OCI-LY3 (cell line): ENCODE measurements at regions not wholly inside any gene's neighbourhood (a gene's known extent, or its start where the extent isn't known, plus 50 kb on each side); places are given as distances from the start of the nearest gene placed in this dataset.

Source experiments
- H2AFZ ChIP-seq: fragments of 200-600, 300-600 bp; shearing (Covaris generic); 2 replicates; pipeline ENCODE4 v1.6.0; 2014; ENCODE audit warnings: antibody characterized with exemption, low read depth, low read length
- H3K27ac ChIP-seq: fragments of 200-600, 300-600 bp; sonication (generic); 2 replicates; pipeline ENCODE4 v1.5.1; 2014; ENCODE audit warnings: mild to moderate bottlenecking, low read length, moderate library complexity, mixed read lengths
- H3K27me3 ChIP-seq: fragments of 200-600, 300-600 bp; sonication (generic); 2 replicates; pipeline ENCODE4 v1.6.1; 2014; ENCODE audit warnings: low read depth, low read length, mixed read lengths
- H3K36me3 ChIP-seq: fragments of 200-600, 300-600 bp; sonication (generic); replicated peaks from 2 replicates; pipeline ENCODE3; 2014; ENCODE audit warnings: low read depth, low read length, mixed read lengths
- H3K4me1 ChIP-seq: fragments of 300-600, 200-600 bp; sonication (generic); 2 replicates; pipeline ENCODE4 v1.6.1; 2014; ENCODE audit warnings: low read length, mixed read lengths
- H3K4me2 ChIP-seq: fragments of 200-600, 300-600 bp; sonication (generic); 2 replicates; pipeline ENCODE4 v1.6.1; 2014; ENCODE audit warnings: low read length, mixed read lengths
- H3K4me3 ChIP-seq: fragments of 300-600, 200-600 bp; sonication (generic); 2 replicates; pipeline ENCODE4 v1.5.1; 2014; ENCODE audit warnings: antibody characterized with exemption, mild to moderate bottlenecking, low read length, moderate library complexity
- H3K79me2 ChIP-seq: fragments of 300-600, 200-600 bp; shearing (Covaris generic); 2 replicates; pipeline ENCODE4 v1.6.1; 2014; ENCODE audit warnings: mild to moderate bottlenecking, low read length, mixed read lengths
- H3K9ac ChIP-seq: fragments of 300-600, 200-600 bp; shearing (Covaris generic); 2 replicates; pipeline ENCODE4 v1.6.0; 2014; ENCODE audit warnings: mild to moderate bottlenecking, low read length, moderate library complexity
- H3K9me3 ChIP-seq: fragments of 200-600, 300-600 bp; shearing (Covaris generic); 2 replicates; pipeline ENCODE4 v1.6.1; 2014; ENCODE audit warnings: low read length, mixed read lengths; ENCODE audit not compliant: insufficient read depth
- H4K20me1 ChIP-seq: fragments of 200-600, 300-600 bp; sonication (generic); 2 replicates; pipeline ENCODE4 v1.6.1; 2016; ENCODE audit warnings: low read length, mixed read lengths; ENCODE audit not compliant: insufficient read depth
- EZH2phosphoT487 ChIP-seq: fragments of 200-600 bp; shearing (Covaris generic); IDR thresholded peaks from 2 replicates; pipeline ENCODE4 v1.6.1; 2018; ENCODE audit warnings: antibody characterized with exemption, mixed run types, low read depth
- TF ChIP-seq, protein P1 (sequence below): fragments of 200-600, 300-600 bp; sonication (generic); IDR thresholded peaks from 2 replicates; pipeline ENCODE4 v1.5.1; 2014; ENCODE audit warnings: antibody characterized with exemption, low read length, low read depth

DNA sequence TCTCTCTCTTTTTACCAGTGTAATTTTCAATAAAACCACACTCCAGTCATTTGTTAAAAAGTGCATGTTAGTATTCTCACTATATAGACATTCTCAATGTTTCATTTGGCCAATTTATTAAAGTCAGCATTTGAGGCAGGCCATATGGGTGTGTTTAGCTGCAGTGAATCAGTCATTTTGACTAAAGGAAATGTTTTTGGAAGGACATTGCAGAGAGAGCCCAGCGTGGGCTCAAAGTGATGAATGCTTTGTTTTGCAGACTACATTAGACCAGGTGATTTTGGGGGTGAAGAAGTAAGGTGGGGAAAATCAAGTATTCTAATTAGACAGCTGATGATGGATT lies 116.7 kb downstream of the POSTN start:
- H3K4me3 ChIP-seq, result no peak overlapping the region
- H4K20me1 ChIP-seq, result no peaks in the 10 kb centered on the region
- H3K9me3 ChIP-seq, result no peaks in the 10 kb centered on the region
- H3K27ac ChIP-seq, result no peak overlapping the region
- H3K4me1 ChIP-seq, result peaks cover 10% of the 10 kb centered on the region
- H3K79me2 ChIP-seq, result no peaks in the 10 kb centered on the region
- no peaks in the 10 kb centered on the region for H3K27me3 ChIP-seq
- H2AFZ ChIP-seq, result no peak overlapping the region
- no peaks in the 10 kb centered on the region for H3K36me3 ChIP-seq
- no peak overlapping the region for H3K4me2 ChIP-seq
- TF ChIP-seq, protein P1, sequence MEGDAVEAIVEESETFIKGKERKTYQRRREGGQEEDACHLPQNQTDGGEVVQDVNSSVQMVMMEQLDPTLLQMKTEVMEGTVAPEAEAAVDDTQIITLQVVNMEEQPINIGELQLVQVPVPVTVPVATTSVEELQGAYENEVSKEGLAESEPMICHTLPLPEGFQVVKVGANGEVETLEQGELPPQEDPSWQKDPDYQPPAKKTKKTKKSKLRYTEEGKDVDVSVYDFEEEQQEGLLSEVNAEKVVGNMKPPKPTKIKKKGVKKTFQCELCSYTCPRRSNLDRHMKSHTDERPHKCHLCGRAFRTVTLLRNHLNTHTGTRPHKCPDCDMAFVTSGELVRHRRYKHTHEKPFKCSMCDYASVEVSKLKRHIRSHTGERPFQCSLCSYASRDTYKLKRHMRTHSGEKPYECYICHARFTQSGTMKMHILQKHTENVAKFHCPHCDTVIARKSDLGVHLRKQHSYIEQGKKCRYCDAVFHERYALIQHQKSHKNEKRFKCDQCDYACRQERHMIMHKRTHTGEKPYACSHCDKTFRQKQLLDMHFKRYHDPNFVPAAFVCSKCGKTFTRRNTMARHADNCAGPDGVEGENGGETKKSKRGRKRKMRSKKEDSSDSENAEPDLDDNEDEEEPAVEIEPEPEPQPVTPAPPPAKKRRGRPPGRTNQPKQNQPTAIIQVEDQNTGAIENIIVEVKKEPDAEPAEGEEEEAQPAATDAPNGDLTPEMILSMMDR, result no peak
- TF ChIP-seq EZH2phosphoT487, result no peak
- H3K9ac ChIP-seq, result no peak overlapping the region

DNA sequence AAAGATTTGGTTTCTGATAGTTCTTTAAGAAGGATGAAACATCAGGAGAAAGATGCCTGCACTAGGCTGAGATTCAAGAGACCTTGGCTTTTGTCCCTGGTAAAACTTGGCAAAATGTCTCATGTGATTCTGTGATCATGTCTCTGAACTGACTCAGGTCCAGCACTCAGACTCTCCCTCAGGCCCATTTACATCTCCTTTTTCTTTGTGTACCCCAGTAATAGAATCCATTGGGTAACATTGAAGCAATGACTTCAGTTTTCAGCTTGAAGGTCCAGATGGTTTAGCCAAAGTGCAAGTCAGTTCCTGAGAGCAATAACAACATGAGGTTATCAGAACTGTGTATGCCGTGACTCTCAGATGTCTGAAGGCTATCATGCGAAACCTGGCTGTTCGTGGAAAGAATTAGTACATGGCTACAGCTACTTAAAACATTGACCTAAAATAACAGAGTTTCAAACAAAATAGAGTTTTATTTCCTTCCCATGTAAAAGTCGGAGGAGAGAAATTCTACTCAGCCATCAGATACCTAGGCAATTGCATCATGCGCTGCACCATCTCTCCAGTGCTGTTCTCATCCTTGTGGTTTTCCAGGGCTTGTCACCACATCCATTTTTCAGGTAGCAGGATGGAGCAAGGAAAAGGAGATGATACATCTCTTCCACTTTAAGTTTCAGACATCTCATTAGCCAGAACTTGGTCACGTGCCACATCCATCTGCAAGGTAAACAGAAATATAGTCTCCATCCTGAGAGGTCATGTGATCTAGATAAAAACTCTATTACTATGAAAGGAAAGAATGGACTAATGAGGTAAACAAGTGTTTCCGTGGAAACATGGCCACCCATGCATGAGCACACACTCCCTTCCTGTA lies 117.3 kb downstream of the POSTN start:
- Histone ChIP-seq H2AFZ (no peak overlapping the region), H3K4me2 (no peak overlapping the region), H3K79me2 (no peaks in the 10 kb centered on the region), H3K9me3 (no peaks in the 10 kb centered on the region), H4K20me1 (no peaks in the 10 kb centered on the region), H3K4me1 (peaks cover 5% of the 10 kb centered on the region), H3K27me3 (no peaks in the 10 kb centered on the region), H3K9ac (no peak overlapping the region), H3K4me3 (no peak overlapping the region), H3K27ac (no peak overlapping the region), H3K36me3 (no peaks in the 10 kb centered on the region)
- TF ChIP-seq EZH2phosphoT487, result no peak
- TF ChIP-seq, protein P1, result no peak

DNA sequence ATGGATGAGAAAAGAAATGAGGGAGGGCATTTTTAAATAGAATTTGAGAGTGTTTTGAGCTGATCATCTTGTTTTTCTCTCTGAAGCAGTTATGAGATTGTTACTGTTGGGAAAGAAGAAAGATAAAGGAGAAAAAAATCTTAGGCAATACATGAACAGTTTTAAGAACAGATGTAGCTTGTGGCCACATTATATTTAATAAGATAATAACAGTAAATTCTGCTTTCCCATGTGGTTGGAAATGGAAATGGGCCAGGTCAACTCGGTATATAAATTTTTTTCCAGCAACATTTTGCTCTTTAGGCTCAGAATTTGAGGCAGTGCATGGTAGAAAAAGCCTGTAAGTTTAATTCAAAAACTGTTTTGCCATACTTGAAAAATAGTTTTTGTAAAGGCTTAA lies 118.7 kb downstream of the POSTN start:
- H2AFZ ChIP-seq, result no peak overlapping the region
- H3K9me3 ChIP-seq, result no peaks in the 10 kb centered on the region
- H4K20me1 ChIP-seq, result no peaks in the 10 kb centered on the region
- no peaks in the 10 kb centered on the region for H3K79me2 ChIP-seq
- H3K4me1 ChIP-seq, result no peaks in the 10 kb centered on the region
- no peaks in the 10 kb centered on the region for H3K36me3 ChIP-seq
- no peaks in the 10 kb centered on the region for H3K27me3 ChIP-seq
- H3K4me2 ChIP-seq, result no peak overlapping the region
- no peak overlapping the region for H3K9ac ChIP-seq
- TF ChIP-seq EZH2phosphoT487, result no peak
- TF ChIP-seq, protein P1, result no peak
- H3K4me3 ChIP-seq, result no peak overlapping the region
- H3K27ac ChIP-seq, result no peak overlapping the region

DNA sequence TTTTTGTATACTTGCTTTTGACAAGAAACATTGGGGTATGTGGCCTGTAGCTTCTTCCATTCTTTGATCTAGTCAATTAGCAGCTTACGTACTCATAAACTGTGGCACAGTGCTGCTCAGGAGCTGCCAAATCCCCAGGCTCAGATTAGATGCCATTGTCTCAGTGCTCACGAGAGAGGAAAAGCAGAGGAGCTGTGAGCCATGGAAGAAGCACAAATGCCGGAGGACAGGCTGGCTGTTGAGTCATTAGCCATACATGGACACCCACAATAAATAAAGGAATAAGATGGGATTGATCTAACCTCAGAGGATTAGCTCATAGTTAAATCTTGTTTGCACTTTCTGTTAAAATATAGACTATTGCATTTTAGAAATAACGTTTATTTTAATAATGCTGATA lies 121.7 kb downstream of the POSTN start:
- TF ChIP-seq EZH2phosphoT487, result no peak
- TF ChIP-seq, protein P1, result no peak
- H2AFZ ChIP-seq, result no peak overlapping the region
- no peaks in the 10 kb centered on the region for H3K36me3 ChIP-seq
- no peak overlapping the region for H3K27ac ChIP-seq
- no peak overlapping the region for H3K9ac ChIP-seq
- H3K4me3 ChIP-seq, result no peak overlapping the region
- no peaks in the 10 kb centered on the region for H3K27me3 ChIP-seq
- no peaks in the 10 kb centered on the region for H3K4me1 ChIP-seq
- H3K4me2 ChIP-seq, result no peak overlapping the region
- H3K79me2 ChIP-seq, result no peaks in the 10 kb centered on the region
- no peaks in the 10 kb centered on the region for H3K9me3 ChIP-seq
- H4K20me1 ChIP-seq, result no peaks in the 10 kb centered on the region
